ENCODE measurements at regions not wholly inside any gene's neighbourhood (a gene's known extent, or its start where the extent isn't known, plus 50 kb on each side); places are given as distances from the start of the nearest gene placed in this dataset.

DNA sequence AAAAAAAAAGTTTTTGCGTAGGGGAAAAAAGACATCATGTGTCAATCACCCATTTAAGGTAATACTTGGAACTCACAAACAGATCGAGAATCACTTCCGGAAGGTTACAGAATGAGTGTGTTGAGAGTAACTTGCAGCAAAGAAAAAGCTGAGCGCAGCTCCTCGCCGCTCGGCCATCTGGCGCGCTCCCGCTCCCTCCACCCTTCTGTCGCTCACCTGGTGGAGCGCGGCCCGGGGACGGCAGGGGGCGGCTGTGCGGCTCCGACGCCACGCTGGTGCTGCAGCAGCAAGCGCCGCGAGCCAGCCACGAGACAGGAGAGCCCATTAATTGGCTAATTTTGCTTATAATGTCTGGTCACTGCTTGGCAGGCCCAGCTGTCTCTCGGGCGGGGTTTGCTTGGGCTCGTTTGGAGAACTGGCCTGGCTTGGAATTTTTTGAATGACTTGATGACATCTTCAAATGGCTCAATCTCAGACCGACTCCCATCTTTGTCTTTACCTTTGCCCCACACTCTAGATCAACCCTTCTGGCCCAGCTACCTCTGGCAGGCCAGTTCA is 601.8 kb downstream of the CCDC171 start:
- ChIA-PET POLR2A (interaction anchor here (0.7 kb wide), 1 partner anchor 969 kb away, joined by 5 read pairs; no protein-coding TSS in a partner anchor), CTCF (interaction anchor here (0.6 to 2.1 kb wide), 23 partner anchors 9 to 963 kb away, joined by 3 to 13 read pairs (median 4); no protein-coding TSS in a partner anchor)
- no peak overlapping the region for H3K27ac Mint-ChIP-seq
- H3K27me3 Mint-ChIP-seq (ENCODE audit: low read depth), result peaks cover 31% of the 10 kb centered on the region
- H3K9me3 Mint-ChIP-seq, result no peaks in the 10 kb centered on the region
- ATAC-seq, result peak; percentile 98
- H3K4me1 Mint-ChIP-seq, result peaks cover 10% of the 10 kb centered on the region
- TF ChIP-seq TEAD4 (CRISPR knock-in tag; IDR thresholded peaks at IDR 0.05), result no peak
- 0 out of 2 replicates have a peak, but pooled peaks have one; percentile 44 for TF ChIP-seq FOXK1 (CRISPR knock-in tag; IDR thresholded peaks at IDR 0.05)
- TF ChIP-seq RELA (CRISPR knock-in tag; IDR thresholded peaks at IDR 0.05; ENCODE audit: borderline replicate concordance), result no peak
- no peak for TF ChIP-seq SMAD3 (CRISPR knock-in tag; IDR thresholded peaks at IDR 0.05; ENCODE audit: borderline replicate concordance)
- peak; percentile 68; the same call in 1 of the 2 replicates for TF ChIP-seq NFE2L1 (CRISPR knock-in tag; IDR thresholded peaks at IDR 0.05)
- TF ChIP-seq, protein P1, sequence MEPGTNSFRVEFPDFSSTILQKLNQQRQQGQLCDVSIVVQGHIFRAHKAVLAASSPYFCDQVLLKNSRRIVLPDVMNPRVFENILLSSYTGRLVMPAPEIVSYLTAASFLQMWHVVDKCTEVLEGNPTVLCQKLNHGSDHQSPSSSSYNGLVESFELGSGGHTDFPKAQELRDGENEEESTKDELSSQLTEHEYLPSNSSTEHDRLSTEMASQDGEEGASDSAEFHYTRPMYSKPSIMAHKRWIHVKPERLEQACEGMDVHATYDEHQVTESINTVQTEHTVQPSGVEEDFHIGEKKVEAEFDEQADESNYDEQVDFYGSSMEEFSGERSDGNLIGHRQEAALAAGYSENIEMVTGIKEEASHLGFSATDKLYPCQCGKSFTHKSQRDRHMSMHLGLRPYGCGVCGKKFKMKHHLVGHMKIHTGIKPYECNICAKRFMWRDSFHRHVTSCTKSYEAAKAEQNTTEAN (CRISPR knock-in tag; IDR thresholded peaks at IDR 0.05), result peak; percentile 68; the same call in 1 of the 2 replicates
- no peak for TF ChIP-seq ZNF317 (CRISPR knock-in tag; IDR thresholded peaks at IDR 0.05; ENCODE audit: borderline replicate concordance, low read depth)
- TF ChIP-seq HMGA2 (CRISPR knock-in tag; IDR thresholded peaks at IDR 0.05), result no peak
- peak; percentile 81; the same call in 1 of the 2 replicates for TF ChIP-seq FOXP1 (CRISPR knock-in tag; IDR thresholded peaks at IDR 0.05; ENCODE audit: borderline replicate concordance)
- no peak for TF ChIP-seq IRF2 (CRISPR knock-in tag; IDR thresholded peaks at IDR 0.05; ENCODE audit: borderline replicate concordance, low read depth)
- TF ChIP-seq SP1 (CRISPR knock-in tag; conservative IDR thresholded peaks at IDR 0.05), result peak; percentile 63; the same call in 1 of the 2 replicates
- TF ChIP-seq ETV6 (CRISPR knock-in tag; IDR thresholded peaks at IDR 0.05), result peak; percentile 60; the same call in 1 of the 2 replicates
- 0 out of 2 replicates have a peak, but pooled peaks have one; percentile 33 for TF ChIP-seq CREM (CRISPR knock-in tag; IDR thresholded peaks at IDR 0.05)
- TF ChIP-seq, protein P2, sequence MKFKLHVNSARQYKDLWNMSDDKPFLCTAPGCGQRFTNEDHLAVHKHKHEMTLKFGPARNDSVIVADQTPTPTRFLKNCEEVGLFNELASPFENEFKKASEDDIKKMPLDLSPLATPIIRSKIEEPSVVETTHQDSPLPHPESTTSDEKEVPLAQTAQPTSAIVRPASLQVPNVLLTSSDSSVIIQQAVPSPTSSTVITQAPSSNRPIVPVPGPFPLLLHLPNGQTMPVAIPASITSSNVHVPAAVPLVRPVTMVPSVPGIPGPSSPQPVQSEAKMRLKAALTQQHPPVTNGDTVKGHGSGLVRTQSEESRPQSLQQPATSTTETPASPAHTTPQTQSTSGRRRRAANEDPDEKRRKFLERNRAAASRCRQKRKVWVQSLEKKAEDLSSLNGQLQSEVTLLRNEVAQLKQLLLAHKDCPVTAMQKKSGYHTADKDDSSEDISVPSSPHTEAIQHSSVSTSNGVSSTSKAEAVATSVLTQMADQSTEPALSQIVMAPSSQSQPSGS (CRISPR knock-in tag; IDR thresholded peaks at IDR 0.05; ENCODE audit: borderline replicate concordance, low read depth), result peak; percentile 33; the same call in 1 of the 2 replicates
- TF ChIP-seq MAX (CRISPR knock-in tag; IDR thresholded peaks at IDR 0.05), result peak; percentile 85
- no peak for TF ChIP-seq GRHL2 (CRISPR knock-in tag; IDR thresholded peaks at IDR 0.05; ENCODE audit: insufficient replicate concordance, severe bottlenecking)
- TF ChIP-seq EMX1 (CRISPR knock-in tag; IDR thresholded peaks at IDR 0.05), result no peak
- 0 out of 2 replicates have a peak, but pooled peaks have one; percentile 40 for TF ChIP-seq E2F1 (CRISPR knock-in tag; IDR thresholded peaks at IDR 0.05)
- TF ChIP-seq, protein P3, sequence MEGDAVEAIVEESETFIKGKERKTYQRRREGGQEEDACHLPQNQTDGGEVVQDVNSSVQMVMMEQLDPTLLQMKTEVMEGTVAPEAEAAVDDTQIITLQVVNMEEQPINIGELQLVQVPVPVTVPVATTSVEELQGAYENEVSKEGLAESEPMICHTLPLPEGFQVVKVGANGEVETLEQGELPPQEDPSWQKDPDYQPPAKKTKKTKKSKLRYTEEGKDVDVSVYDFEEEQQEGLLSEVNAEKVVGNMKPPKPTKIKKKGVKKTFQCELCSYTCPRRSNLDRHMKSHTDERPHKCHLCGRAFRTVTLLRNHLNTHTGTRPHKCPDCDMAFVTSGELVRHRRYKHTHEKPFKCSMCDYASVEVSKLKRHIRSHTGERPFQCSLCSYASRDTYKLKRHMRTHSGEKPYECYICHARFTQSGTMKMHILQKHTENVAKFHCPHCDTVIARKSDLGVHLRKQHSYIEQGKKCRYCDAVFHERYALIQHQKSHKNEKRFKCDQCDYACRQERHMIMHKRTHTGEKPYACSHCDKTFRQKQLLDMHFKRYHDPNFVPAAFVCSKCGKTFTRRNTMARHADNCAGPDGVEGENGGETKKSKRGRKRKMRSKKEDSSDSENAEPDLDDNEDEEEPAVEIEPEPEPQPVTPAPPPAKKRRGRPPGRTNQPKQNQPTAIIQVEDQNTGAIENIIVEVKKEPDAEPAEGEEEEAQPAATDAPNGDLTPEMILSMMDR (IDR thresholded peaks at IDR 0.05), result peak; percentile 25; the same call in 1 of the 2 replicates
- DNase-seq (ENCODE audit: low spot score), result peak; percentile 79
- H3K36me3 Mint-ChIP-seq, result no peaks in the 10 kb centered on the region
- peak overlapping the region; percentile 58 for H3K4me3 Mint-ChIP-seq

DNA sequence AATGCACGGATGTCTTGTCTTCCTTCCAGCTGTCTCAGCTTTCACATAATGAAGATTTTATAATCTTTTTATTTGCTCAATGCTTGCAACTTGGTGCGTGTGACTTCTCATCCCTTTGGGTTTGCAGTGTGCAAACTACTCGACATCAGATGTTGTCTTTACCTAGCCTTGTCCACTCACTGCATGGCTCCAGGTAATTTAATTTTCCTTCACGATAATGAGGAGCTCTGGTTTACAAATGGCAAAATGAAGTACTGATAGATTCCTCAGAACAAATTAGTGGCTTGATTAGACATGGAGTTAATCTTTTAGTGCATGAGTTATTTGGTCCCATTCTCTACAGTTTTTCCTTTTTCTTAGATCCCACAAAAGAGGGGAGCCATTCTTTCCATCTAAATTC is 603.0 kb downstream of the CCDC171 start:
- H3K4me3 Mint-ChIP-seq, result no peak overlapping the region
- no peak overlapping the region for H3K27ac Mint-ChIP-seq
- ChIA-PET POLR2A (no interaction called here), CTCF (interaction anchor here (2.1 kb wide), 1 partner anchor 25 kb away, joined by 6 read pairs; no protein-coding TSS in a partner anchor)
- DNase-seq (ENCODE audit: low spot score), result no peak
- peaks cover 10% of the 10 kb centered on the region for H3K4me1 Mint-ChIP-seq
- no peak for ATAC-seq
- no peaks in the 10 kb centered on the region for H3K36me3 Mint-ChIP-seq
- H3K9me3 Mint-ChIP-seq, result no peaks in the 10 kb centered on the region
- H3K27me3 Mint-ChIP-seq (ENCODE audit: low read depth), result peaks cover 31% of the 10 kb centered on the region
- TF ChIP-seq EMX1 (CRISPR knock-in tag; IDR thresholded peaks at IDR 0.05) (no peak), AFF4 (CRISPR knock-in tag; IDR thresholded peaks at IDR 0.05; ENCODE audit: borderline replicate concordance) (no peak), FOXP1 (CRISPR knock-in tag; IDR thresholded peaks at IDR 0.05; ENCODE audit: borderline replicate concordance) (no peak), NFYB (CRISPR knock-in tag; conservative IDR thresholded peaks at IDR 0.05; ENCODE audit: low read depth) (no peak), SMAD4 (CRISPR knock-in tag; IDR thresholded peaks at IDR 0.05) (no peak), ZNF232 (CRISPR knock-in tag; IDR thresholded peaks at IDR 0.05) (no peak), SOX15 (CRISPR knock-in tag; IDR thresholded peaks at IDR 0.05) (no peak)
- TF ChIP-seq, protein P4, sequence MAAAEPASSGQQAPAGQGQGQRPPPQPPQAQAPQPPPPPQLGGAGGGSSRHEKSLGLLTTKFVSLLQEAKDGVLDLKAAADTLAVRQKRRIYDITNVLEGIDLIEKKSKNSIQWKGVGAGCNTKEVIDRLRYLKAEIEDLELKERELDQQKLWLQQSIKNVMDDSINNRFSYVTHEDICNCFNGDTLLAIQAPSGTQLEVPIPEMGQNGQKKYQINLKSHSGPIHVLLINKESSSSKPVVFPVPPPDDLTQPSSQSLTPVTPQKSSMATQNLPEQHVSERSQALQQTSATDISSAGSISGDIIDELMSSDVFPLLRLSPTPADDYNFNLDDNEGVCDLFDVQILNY (CRISPR knock-in tag; IDR thresholded peaks at IDR 0.05), result no peak
